Breast epithelium (tissue), 3 donors: ENCODE measurements at regions not wholly inside any gene's neighbourhood (a gene's known extent, or its start where the extent isn't known, plus 50 kb on each side); places are given as distances from the start of the nearest gene placed in this dataset.

Experiments used
- CTCF ChIP-seq, 3 donors: fragments of 450-650 bp; IDR thresholded peaks; one replicate each; pipeline ENCODE4 v1.5.1; 2016 to 2017; ENCODE audit warnings: antibody characterized with exemption in 3 of 3, mild to moderate bottlenecking in 3 of 3, moderate library complexity in 3 of 3
- POLR2AphosphoS5 ChIP-seq, 3 donors: sonication (generic); formaldehyde crosslinking; IDR thresholded peaks; one replicate each; pipeline ENCODE4 v1.6.1; 2017; ENCODE audit warnings: antibody characterized with exemption in 3 of 3

GRCh38 chr3:152539191-152539764, 270.5 kb downstream of the MBNL1 start:
- TF ChIP-seq POLR2AphosphoS5 (IDR thresholded peaks at IDR 0.05), result no peak
- TF ChIP-seq CTCF (IDR thresholded peaks at IDR 0.05), result no peak
